ENCODE measurements at regions not wholly inside any gene's neighbourhood (a gene's known extent, or its start where the extent isn't known, plus 50 kb on each side); places are given as distances from the start of the nearest gene placed in this dataset.

DNA sequence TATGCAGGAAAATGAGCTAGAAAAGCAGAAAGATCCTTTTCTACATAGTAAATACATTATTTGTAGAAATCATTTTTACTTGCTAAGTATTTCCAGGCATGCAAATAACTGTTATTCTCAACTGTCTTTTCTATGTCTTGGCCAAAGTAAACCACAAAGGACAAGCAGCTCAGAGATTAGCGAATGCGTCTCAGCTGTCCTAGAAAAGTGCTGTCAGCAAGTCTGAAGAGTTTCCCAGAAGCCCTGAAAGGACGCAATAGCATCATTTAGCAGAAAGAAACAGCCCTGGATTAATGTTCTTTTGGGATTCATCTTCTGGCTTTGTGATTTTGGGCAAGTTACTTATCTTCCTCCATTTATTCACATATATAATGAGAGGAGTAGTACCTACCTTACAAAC, 100.3 kb downstream of the ZIC1 start:
- no peak overlapping the region for H4K8ac ChIP-seq (ENCODE audit: low read depth, low read length)
- H3K9ac ChIP-seq (ENCODE audit: low read length) = no peak overlapping the region
- no peak overlapping the region for H2AFZ ChIP-seq (ENCODE audit: insufficient read depth, low read length, poor library complexity)
- no peaks in the 10 kb centered on the region for H3K4me1 ChIP-seq (ENCODE audit: control insufficient read depth in 1 of 2, insufficient read depth in 2 of 2, low read length in 2 of 2)
- H2BK120ac ChIP-seq (ENCODE audit: insufficient read depth, low read length, poor library complexity) = no peak overlapping the region
- no peaks in the 10 kb centered on the region for H3K79me1 ChIP-seq (ENCODE audit: low read length)
- no peak for DNase-seq
- H3K27me3 ChIP-seq (ENCODE audit: insufficient read depth, low read length) = no peaks in the 10 kb centered on the region
- H3K9me3 ChIP-seq (ENCODE audit: insufficient read depth, low read depth, low read length) = no peaks in the 10 kb centered on the region
- no peak overlapping the region for H3K23ac ChIP-seq (ENCODE audit: low read length)
- no peak overlapping the region for H3K4me3 ChIP-seq (ENCODE audit: low read depth, low read length)
- no peak overlapping the region for H2BK5ac ChIP-seq (ENCODE audit: low read depth, low read length, poor library complexity)
- H3K36me3 ChIP-seq (ENCODE audit: control insufficient read depth in 1 of 2, insufficient read depth in 2 of 2, low read length in 2 of 2) = no peaks in the 10 kb centered on the region
- no peak overlapping the region for H3K18ac ChIP-seq (ENCODE audit: low read length)
- WGBS (ENCODE audit: extremely low coverage, insufficient coverage, insufficient read length) = no CpG with 5 or more reads among the region's 3 CpGs
- no peak overlapping the region for H3K27ac ChIP-seq (ENCODE audit: low read depth, low read length)
- no peak overlapping the region for H3K4me2 ChIP-seq (ENCODE audit: low read length)
- no peak overlapping the region for H3K14ac ChIP-seq (ENCODE audit: low read length)
- H2BK12ac ChIP-seq (ENCODE audit: low read length) = no peak overlapping the region
- no peaks in the 10 kb centered on the region for H3K79me2 ChIP-seq (ENCODE audit: control insufficient read depth, insufficient read depth, low read length, poor library complexity)
- no peak overlapping the region for H3K4ac ChIP-seq (ENCODE audit: low read depth, low read length)
- no peak overlapping the region for H2AK5ac ChIP-seq (ENCODE audit: low read length)
- H4K12ac ChIP-seq (ENCODE audit: low read depth, low read length) = no peak overlapping the region
- H4K91ac ChIP-seq (ENCODE audit: low read depth, low read length) = no peak overlapping the region

DNA sequence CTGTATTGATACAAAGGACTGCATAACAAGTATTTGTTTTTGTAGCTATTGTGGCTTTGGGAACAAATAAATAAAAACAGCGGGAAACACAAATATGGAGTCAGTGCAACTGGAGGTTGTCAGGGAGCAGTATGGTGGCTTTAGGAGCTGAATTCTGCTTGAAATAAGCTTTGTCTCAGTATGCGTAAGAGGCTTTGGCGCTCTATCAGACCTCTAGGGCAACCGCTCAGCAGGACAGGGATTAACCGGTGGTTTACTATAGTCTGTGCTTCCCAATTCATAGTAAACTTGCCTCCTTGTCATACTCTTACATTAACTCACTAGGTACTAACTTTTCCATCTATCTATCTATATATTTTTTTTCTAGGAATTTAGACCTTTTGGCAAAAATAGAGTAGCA, 104.6 kb downstream of the ZIC1 start:
- WGBS (ENCODE audit: extremely low coverage, insufficient coverage, insufficient read length) = no CpG with 5 or more reads among the region's 5 CpGs
- H4K12ac ChIP-seq (ENCODE audit: low read depth, low read length) = no peak overlapping the region
- H3K79me1 ChIP-seq (ENCODE audit: low read length) = no peaks in the 10 kb centered on the region
- H3K18ac ChIP-seq (ENCODE audit: low read length) = no peak overlapping the region
- H2BK12ac ChIP-seq (ENCODE audit: low read length) = no peak overlapping the region
- H3K36me3 ChIP-seq (ENCODE audit: control insufficient read depth in 1 of 2, insufficient read depth in 2 of 2, low read length in 2 of 2) = no peaks in the 10 kb centered on the region
- no peak overlapping the region for H3K4ac ChIP-seq (ENCODE audit: low read depth, low read length)
- no peak overlapping the region for H4K8ac ChIP-seq (ENCODE audit: low read depth, low read length)
- no peak overlapping the region for H3K23ac ChIP-seq (ENCODE audit: low read length)
- no peaks in the 10 kb centered on the region for H3K9me3 ChIP-seq (ENCODE audit: insufficient read depth, low read depth, low read length)
- H3K27me3 ChIP-seq (ENCODE audit: insufficient read depth, low read length) = no peaks in the 10 kb centered on the region
- H2BK120ac ChIP-seq (ENCODE audit: insufficient read depth, low read length, poor library complexity) = no peak overlapping the region
- no peaks in the 10 kb centered on the region for H3K4me1 ChIP-seq (ENCODE audit: control insufficient read depth in 1 of 2, insufficient read depth in 2 of 2, low read length in 2 of 2)
- H3K14ac ChIP-seq (ENCODE audit: low read length) = no peak overlapping the region
- no peak overlapping the region for H2BK5ac ChIP-seq (ENCODE audit: low read depth, low read length, poor library complexity)
- no peak for DNase-seq
- H3K4me3 ChIP-seq (ENCODE audit: low read depth, low read length) = no peak overlapping the region
- H4K91ac ChIP-seq (ENCODE audit: low read depth, low read length) = no peak overlapping the region
- H3K4me2 ChIP-seq (ENCODE audit: low read length) = no peak overlapping the region
- H3K9ac ChIP-seq (ENCODE audit: low read length) = no peak overlapping the region
- H2AK5ac ChIP-seq (ENCODE audit: low read length) = no peak overlapping the region
- H2AFZ ChIP-seq (ENCODE audit: insufficient read depth, low read length, poor library complexity) = no peak overlapping the region
- no peaks in the 10 kb centered on the region for H3K79me2 ChIP-seq (ENCODE audit: control insufficient read depth, insufficient read depth, low read length, poor library complexity)
- no peak overlapping the region for H3K27ac ChIP-seq (ENCODE audit: low read depth, low read length)

DNA sequence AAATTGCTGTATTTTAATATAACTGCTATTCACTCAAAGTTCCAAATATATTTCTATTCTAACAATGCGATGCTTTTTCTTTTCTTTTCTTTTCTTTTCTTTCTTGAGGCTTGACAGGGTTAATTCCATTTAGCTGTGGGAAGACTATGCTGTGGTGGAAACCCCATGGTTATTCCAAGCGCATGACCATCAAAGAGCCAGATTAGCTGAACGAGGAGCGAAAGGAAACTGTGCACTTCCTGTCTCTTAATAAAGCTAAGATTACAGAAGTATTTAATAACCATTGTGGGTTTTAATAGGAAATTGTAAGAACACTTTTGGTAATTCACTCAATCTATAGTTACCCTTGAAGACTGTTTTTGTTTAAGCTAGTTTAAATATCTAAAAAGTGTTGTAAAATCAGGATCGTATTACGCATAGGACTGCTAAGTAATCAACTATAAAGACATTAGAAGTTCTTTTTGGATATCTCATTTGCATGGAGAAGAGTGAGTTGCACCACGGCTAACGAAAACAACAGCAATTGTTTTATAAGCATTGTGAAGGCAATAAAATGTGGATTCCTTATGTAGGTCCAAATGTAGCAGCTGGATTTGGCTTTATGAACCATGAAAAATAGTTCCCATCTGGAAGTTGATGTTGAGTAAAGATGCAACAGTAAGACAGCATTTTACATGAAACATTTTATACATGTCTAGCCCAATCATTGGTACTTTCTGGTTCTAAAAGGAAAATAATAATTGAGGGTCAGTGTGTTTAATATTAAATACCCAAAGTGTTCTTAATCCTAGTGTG, 105.4 kb downstream of the ZIC1 start:
- DNase-seq = no peak
- Histone ChIP-seq H2BK12ac (ENCODE audit: low read length) (no peak overlapping the region), H3K14ac (ENCODE audit: low read length) (no peak overlapping the region), H3K4me2 (ENCODE audit: low read length) (no peak overlapping the region), H3K27ac (ENCODE audit: low read depth, low read length) (no peak overlapping the region), H2BK120ac (ENCODE audit: insufficient read depth, low read length, poor library complexity) (no peak overlapping the region), H4K12ac (ENCODE audit: low read depth, low read length) (no peak overlapping the region), H3K9me3 (ENCODE audit: insufficient read depth, low read depth, low read length) (no peaks in the 10 kb centered on the region), H3K4me1 (ENCODE audit: control insufficient read depth in 1 of 2, insufficient read depth in 2 of 2, low read length in 2 of 2) (no peaks in the 10 kb centered on the region), H2AK5ac (ENCODE audit: low read length) (no peak overlapping the region), H4K91ac (ENCODE audit: low read depth, low read length) (no peak overlapping the region), H3K4me3 (ENCODE audit: low read depth, low read length) (no peak overlapping the region), H3K9ac (ENCODE audit: low read length) (no peak overlapping the region), H4K8ac (ENCODE audit: low read depth, low read length) (no peak overlapping the region), H3K4ac (ENCODE audit: low read depth, low read length) (no peak overlapping the region), H2AFZ (ENCODE audit: insufficient read depth, low read length, poor library complexity) (no peak overlapping the region), H3K18ac (ENCODE audit: low read length) (no peak overlapping the region), H2BK5ac (ENCODE audit: low read depth, low read length, poor library complexity) (no peak overlapping the region), H3K23ac (ENCODE audit: low read length) (no peak overlapping the region), H3K79me2 (ENCODE audit: control insufficient read depth, insufficient read depth, low read length, poor library complexity) (no peaks in the 10 kb centered on the region), H3K36me3 (ENCODE audit: control insufficient read depth in 1 of 2, insufficient read depth in 2 of 2, low read length in 2 of 2) (no peaks in the 10 kb centered on the region), H3K79me1 (ENCODE audit: low read length) (no peaks in the 10 kb centered on the region), H3K27me3 (ENCODE audit: insufficient read depth, low read length) (no peaks in the 10 kb centered on the region)
- no CpG with 5 or more reads among the region's 8 CpGs for WGBS (ENCODE audit: extremely low coverage, insufficient coverage, insufficient read length)

DNA sequence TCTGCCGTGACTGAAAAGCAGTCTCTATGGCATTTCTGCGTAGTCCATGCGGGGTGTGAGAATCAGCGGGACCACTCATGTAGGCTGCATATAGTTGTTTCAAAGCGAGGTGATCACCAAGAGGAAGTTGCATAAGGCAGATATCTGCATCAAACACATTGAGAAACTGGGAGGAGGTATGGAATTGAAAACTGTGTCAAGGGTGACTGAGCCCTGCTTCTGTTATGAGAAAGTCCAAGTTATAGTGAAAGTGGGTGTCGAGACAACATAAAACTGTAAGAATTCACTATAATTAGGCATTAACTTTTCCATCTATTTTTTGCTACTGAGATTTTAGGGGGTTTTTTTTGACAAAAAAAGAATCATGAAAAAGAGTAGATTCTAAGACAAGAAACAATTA, 109.3 kb downstream of the ZIC1 start:
- H3K9me3 ChIP-seq (ENCODE audit: insufficient read depth, low read depth, low read length) = no peaks in the 10 kb centered on the region
- no peak overlapping the region for H2AK5ac ChIP-seq (ENCODE audit: low read length)
- no peak overlapping the region for H2BK5ac ChIP-seq (ENCODE audit: low read depth, low read length, poor library complexity)
- H3K27me3 ChIP-seq (ENCODE audit: insufficient read depth, low read length) = no peaks in the 10 kb centered on the region
- H3K4me3 ChIP-seq (ENCODE audit: low read depth, low read length) = no peak overlapping the region
- no peaks in the 10 kb centered on the region for H3K79me1 ChIP-seq (ENCODE audit: low read length)
- H3K23ac ChIP-seq (ENCODE audit: low read length) = no peak overlapping the region
- no peaks in the 10 kb centered on the region for H3K79me2 ChIP-seq (ENCODE audit: control insufficient read depth, insufficient read depth, low read length, poor library complexity)
- no peak overlapping the region for H4K12ac ChIP-seq (ENCODE audit: low read depth, low read length)
- no peaks in the 10 kb centered on the region for H3K4me1 ChIP-seq (ENCODE audit: control insufficient read depth in 1 of 2, insufficient read depth in 2 of 2, low read length in 2 of 2)
- H3K4me2 ChIP-seq (ENCODE audit: low read length) = no peak overlapping the region
- no peak overlapping the region for H4K91ac ChIP-seq (ENCODE audit: low read depth, low read length)
- no peak overlapping the region for H3K9ac ChIP-seq (ENCODE audit: low read length)
- no peak overlapping the region for H3K4ac ChIP-seq (ENCODE audit: low read depth, low read length)
- no peak overlapping the region for H3K18ac ChIP-seq (ENCODE audit: low read length)
- H2BK12ac ChIP-seq (ENCODE audit: low read length) = no peak overlapping the region
- no peaks in the 10 kb centered on the region for H3K36me3 ChIP-seq (ENCODE audit: control insufficient read depth in 1 of 2, insufficient read depth in 2 of 2, low read length in 2 of 2)
- no peak overlapping the region for H3K14ac ChIP-seq (ENCODE audit: low read length)
- H3K27ac ChIP-seq (ENCODE audit: low read depth, low read length) = no peak overlapping the region
- no peak overlapping the region for H2AFZ ChIP-seq (ENCODE audit: insufficient read depth, low read length, poor library complexity)
- H4K8ac ChIP-seq (ENCODE audit: low read depth, low read length) = no peak overlapping the region
- no peak overlapping the region for H2BK120ac ChIP-seq (ENCODE audit: insufficient read depth, low read length, poor library complexity)
- DNase-seq = no peak
- no CpG with 5 or more reads among the region's 6 CpGs for WGBS (ENCODE audit: extremely low coverage, insufficient coverage, insufficient read length)

All from trophoblast cell (in vitro differentiated cells and primary cell).